Keratinocyte (primary cell): ENCODE measurements at regions not wholly inside any gene's neighbourhood (a gene's known extent, or its start where the extent isn't known, plus 50 kb on each side); places are given as distances from the start of the nearest gene placed in this dataset.

ENCODE experiments used
- DNase-seq: peaks from one replicate; pipeline ENCODE4 v3.0.0-alpha.2; 2011; ENCODE audit warnings: low read depth, missing footprints, low spot score
- FAIRE-seq: peaks from 2 replicates; lab custom pipeline; 2011; peaks lifted over from hg19 to GRCh38; lab: Jason Lieb, UNC
- H2AFZ ChIP-seq: 2 replicates; pipeline ENCODE4 v1.6.0; 2012; ENCODE audit warnings: low read length, control low read depth, inconsistent platforms; ENCODE audit not compliant: control insufficient read depth
- H3K27ac ChIP-seq: 2 replicates; pipeline ENCODE4 v1.5.1; 2011; ENCODE audit warnings: low read length; ENCODE audit not compliant: control insufficient read depth, insufficient read depth
- H3K27me3 ChIP-seq: 3 replicates; pipeline ENCODE4 v1.6.0; 2011; ENCODE audit warnings: low read length; ENCODE audit not compliant: control insufficient read depth, insufficient read depth; ENCODE audit errors: extremely low read depth
- H3K36me3 ChIP-seq, 2 experiments: 2 replicates in 1 of 2; 3 replicates in 1 of 2; pipeline ENCODE4 v1.5.1; 2011; ENCODE audit warnings: low read length in 2 of 2, mild to moderate bottlenecking in 1 of 2; ENCODE audit not compliant: control insufficient read depth in 2 of 2, insufficient read depth in 2 of 2; ENCODE audit errors: extremely low read depth in 1 of 2
- H3K4me1 ChIP-seq: 3 replicates; pipeline ENCODE4 v1.5.1; 2011; ENCODE audit warnings: low read length; ENCODE audit not compliant: control insufficient read depth, insufficient read depth; ENCODE audit errors: extremely low read depth
- H3K4me2 ChIP-seq: 3 replicates; pipeline ENCODE4 v1.6.0; 2011; ENCODE audit warnings: low read depth, low read length; ENCODE audit not compliant: control insufficient read depth, insufficient read depth; ENCODE audit errors: extremely low read depth
- H3K4me3 ChIP-seq, 3 experiments: fragments of 200-600 bp in 1 of 3; sonication (generic) in 1 of 3; 2 replicates in 2 of 3; 3 replicates in 1 of 3; pipeline ENCODE4 v1.5.1; 2011 to 2016; ENCODE audit warnings: low read length in 3 of 3, mild to moderate bottlenecking in 3 of 3, control low read depth in 2 of 3, inconsistent platforms in 1 of 3, low read depth in 1 of 3, mixed read lengths in 1 of 3, mixed run types in 1 of 3, moderate library complexity in 1 of 3; ENCODE audit not compliant: control insufficient read depth in 2 of 3, insufficient read depth in 2 of 3; ENCODE audit errors: extremely low read depth in 1 of 3
- H3K79me2 ChIP-seq: 2 replicates; pipeline ENCODE4 v1.6.0; 2012; ENCODE audit warnings: low read length; ENCODE audit not compliant: control insufficient read depth, insufficient read depth
- H3K9ac ChIP-seq: 3 replicates; pipeline ENCODE4 v1.6.0; 2011; ENCODE audit warnings: low read length; ENCODE audit not compliant: control insufficient read depth, insufficient read depth; ENCODE audit errors: extremely low read depth
- H3K9me1 ChIP-seq: 3 replicates; pipeline ENCODE4 v1.6.0; 2011; ENCODE audit warnings: low read length; ENCODE audit not compliant: control insufficient read depth, insufficient read depth; ENCODE audit errors: extremely low read depth
- H3K9me3 ChIP-seq: 2 replicates; pipeline ENCODE4 v1.5.1; 2012; ENCODE audit warnings: low read depth, low read length; ENCODE audit not compliant: control insufficient read depth
- H4K20me1 ChIP-seq: 3 replicates; pipeline ENCODE4 v1.6.0; 2011; ENCODE audit warnings: low read length; ENCODE audit not compliant: control insufficient read depth, insufficient read depth; ENCODE audit errors: extremely low read depth
- CTCF ChIP-seq, 3 experiments: IDR thresholded peaks in 1 of 3; conservative IDR thresholded peaks in 1 of 3; optimal IDR thresholded peaks in 1 of 3; 2 replicates in 2 of 3; 3 replicates in 1 of 3; pipeline versions ENCODE3 to v1.5.1; 2011; ENCODE audit warnings: low read length in 3 of 3, mild to moderate bottlenecking in 3 of 3, moderate library complexity in 2 of 3, control low read depth in 1 of 3, inconsistent platforms in 1 of 3; ENCODE audit not compliant: insufficient read depth in 2 of 3; ENCODE audit errors: extremely low read depth in 1 of 3
- EZH2 ChIP-seq: IDR thresholded peaks from one replicate; pipeline ENCODE4 v1.6.1; 2012; ENCODE audit warnings: inconsistent platforms, mild to moderate bottlenecking, low read length, moderate library complexity
- dilution Hi-C: fragments of 300-500 bp; cut with MboI; formaldehyde crosslinking; loops from one replicate; pipeline ENCODE4 v1.7.0; 2020; ENCODE audit warnings: low sequenced_read_pairs; ENCODE audit not compliant: extremely low pct_ligation_motif_present

GRCh38 chr10:84770824-84771223, 442.4 kb downstream of the CCSER2 start:
- Histone ChIP-seq H3K4me3 (no peak overlapping the region), H4K20me1 (no peaks in the 10 kb centered on the region), H3K27ac (no peak overlapping the region), H3K9ac (no peak overlapping the region), H3K27me3 (no peaks in the 10 kb centered on the region), H3K79me2 (no peaks in the 10 kb centered on the region), H3K9me3 (no peaks in the 10 kb centered on the region), H3K9me1 (no peaks in the 10 kb centered on the region), H3K36me3 (no peaks in the 10 kb centered on the region), H3K4me1 (no peaks in the 10 kb centered on the region), H2AFZ (no peak overlapping the region), H3K4me2 (no peak overlapping the region)
- dilution Hi-C loops: no loop called here
- no peak for TF ChIP-seq CTCF (optimal IDR thresholded peaks at IDR 0.05 in 1 of 3, IDR thresholded peaks at IDR 0.05 in 1 of 3, conservative IDR thresholded peaks at IDR 0.05 in 1 of 3; ENCODE audit: extremely low read depth in 1 of 3, insufficient read depth in 2 of 3, low read length in 3 of 3)
- no peak for DNase-seq
- no peak for FAIRE-seq

GRCh38 chr10:84783386-84783785, 455.0 kb downstream of the CCSER2 start:
- Histone ChIP-seq H3K36me3 (no peaks in the 10 kb centered on the region), H3K4me1 (no peaks in the 10 kb centered on the region), H3K27ac (no peak overlapping the region), H3K4me2 (no peak overlapping the region), H4K20me1 (no peaks in the 10 kb centered on the region), H3K79me2 (no peaks in the 10 kb centered on the region), H3K9me1 (no peaks in the 10 kb centered on the region), H3K9ac (no peak overlapping the region), H2AFZ (no peak overlapping the region), H3K9me3 (no peaks in the 10 kb centered on the region), H3K27me3 (no peaks in the 10 kb centered on the region), H3K4me3 (no peak overlapping the region)
- dilution Hi-C loops: no loop called here
- DNase-seq: no peak
- TF ChIP-seq CTCF (optimal IDR thresholded peaks at IDR 0.05 in 1 of 3, IDR thresholded peaks at IDR 0.05 in 1 of 3, conservative IDR thresholded peaks at IDR 0.05 in 1 of 3; ENCODE audit: extremely low read depth in 1 of 3, insufficient read depth in 2 of 3, low read length in 3 of 3) (peak; percentile 59 to 81 (median 69)), EZH2 (no peak)
- FAIRE-seq: peak; percentile 39
